ENCODE measurements at regions not wholly inside any gene's neighbourhood (a gene's known extent, or its start where the extent isn't known, plus 50 kb on each side); places are given as distances from the start of the nearest gene placed in this dataset.
"Not testable (repeated sequence)": the region's sequence is repeated elsewhere in the genome, so short reads cannot be mapped to it uniquely, and the experiment has no call there.

- no peak for DNase-seq
Observed at GRCh38 chr5:109630093-109630492, 59.6 kb upstream of the MAN2A1 start.

GRCh38 chr5:109628591-109628990 is 61.1 kb upstream of the MAN2A1 start:
- no peak for DNase-seq
- TF ChIP-seq GATA1 (IDR thresholded peaks at IDR 0.05; ENCODE audit: low read depth, low read length) (no peak), POLR2A (IDR thresholded peaks at IDR 0.05; ENCODE audit: low read length) (no peak)

More at GRCh38 chr5:109630093-109630492, 59.6 kb upstream of the MAN2A1 start:
- no peak for TF ChIP-seq GATA1 (IDR thresholded peaks at IDR 0.05; ENCODE audit: low read depth, low read length)
- no peak for TF ChIP-seq POLR2A (IDR thresholded peaks at IDR 0.05; ENCODE audit: low read length)

- DNase-seq = not testable (repeated sequence)
Observed at GRCh38 chr5:109621266-109621665, 68.5 kb upstream of the MAN2A1 start.

GRCh38 chr5:109620651-109621050 is 69.1 kb upstream of the MAN2A1 start:
- TF ChIP-seq GATA1 (IDR thresholded peaks at IDR 0.05; ENCODE audit: low read depth, low read length) = no peak
- TF ChIP-seq POLR2A (IDR thresholded peaks at IDR 0.05; ENCODE audit: low read length) = no peak
- no peak for DNase-seq

GRCh38 chr5:109619606-109620005 is 70.1 kb upstream of the MAN2A1 start:
- TF ChIP-seq POLR2A (IDR thresholded peaks at IDR 0.05; ENCODE audit: low read length) = no peak
- no peak for TF ChIP-seq GATA1 (IDR thresholded peaks at IDR 0.05; ENCODE audit: low read depth, low read length)
- DNase-seq = no peak

GRCh38 chr5:109619021-109619460 is 70.7 kb upstream of the MAN2A1 start:
- TF ChIP-seq POLR2A (IDR thresholded peaks at IDR 0.05; ENCODE audit: low read length) = no peak
- TF ChIP-seq GATA1 (IDR thresholded peaks at IDR 0.05; ENCODE audit: low read depth, low read length) = no peak
- DNase-seq = no peak

- TF ChIP-seq POLR2A (IDR thresholded peaks at IDR 0.05; ENCODE audit: low read length) = no peak
- peak in 1 of 2 experiments; percentile 2 for DNase-seq
Observed at GRCh38 chr5:109614981-109615380, 74.7 kb upstream of the MAN2A1 start.

- TF ChIP-seq GATA1 (IDR thresholded peaks at IDR 0.05; ENCODE audit: low read depth, low read length) = no peak
- no peak for TF ChIP-seq POLR2A (IDR thresholded peaks at IDR 0.05; ENCODE audit: low read length)
- DNase-seq = no peak
Observed at GRCh38 chr5:109614301-109614700, 75.4 kb upstream of the MAN2A1 start.

- no peak for DNase-seq
- TF ChIP-seq GATA1 (IDR thresholded peaks at IDR 0.05; ENCODE audit: low read depth, low read length) (no peak), POLR2A (IDR thresholded peaks at IDR 0.05; ENCODE audit: low read length) (no peak)
Observed at GRCh38 chr5:109612278-109612905, 77.3 kb upstream of the MAN2A1 start.

- no peak for DNase-seq
- TF ChIP-seq POLR2A (IDR thresholded peaks at IDR 0.05; ENCODE audit: low read length) = no peak
- no peak for TF ChIP-seq GATA1 (IDR thresholded peaks at IDR 0.05; ENCODE audit: low read depth, low read length)
Observed at GRCh38 chr5:109611505-109611904, 78.2 kb upstream of the MAN2A1 start.

- no peak for TF ChIP-seq GATA1 (IDR thresholded peaks at IDR 0.05; ENCODE audit: low read depth, low read length)
- TF ChIP-seq POLR2A (IDR thresholded peaks at IDR 0.05; ENCODE audit: low read length) = no peak
Observed at GRCh38 chr5:109611061-109611460, 78.7 kb upstream of the MAN2A1 start.

GRCh38 chr5:109610581-109610980 is 79.1 kb upstream of the MAN2A1 start:
- TF ChIP-seq POLR2A (IDR thresholded peaks at IDR 0.05; ENCODE audit: low read length) (no peak), GATA1 (IDR thresholded peaks at IDR 0.05; ENCODE audit: low read depth, low read length) (no peak)
- DNase-seq = no peak

More at GRCh38 chr5:109611061-109611460, 78.7 kb upstream of the MAN2A1 start:
- no peak for DNase-seq

- DNase-seq = no peak
- TF ChIP-seq GATA1 (IDR thresholded peaks at IDR 0.05; ENCODE audit: low read depth, low read length) (no peak), POLR2A (IDR thresholded peaks at IDR 0.05; ENCODE audit: low read length) (no peak)
Observed at GRCh38 chr5:109605207-109605730, 84.5 kb upstream of the MAN2A1 start.

GRCh38 chr5:109604758-109605157 is 85.0 kb upstream of the MAN2A1 start:
- TF ChIP-seq POLR2A (IDR thresholded peaks at IDR 0.05; ENCODE audit: low read length) (no peak), GATA1 (IDR thresholded peaks at IDR 0.05; ENCODE audit: low read depth, low read length) (no peak)
- no peak for DNase-seq

- DNase-seq = no peak
Observed at GRCh38 chr5:109601736-109602135, 88.0 kb upstream of the MAN2A1 start.

More at GRCh38 chr5:109601736-109602135, 88.0 kb upstream of the MAN2A1 start:
- TF ChIP-seq POLR2A (IDR thresholded peaks at IDR 0.05; ENCODE audit: low read length) (no peak), GATA1 (IDR thresholded peaks at IDR 0.05; ENCODE audit: low read depth, low read length) (no peak)

Data from erythroblast (primary cell).